ENCODE measurements at regions not wholly inside any gene's neighbourhood (a gene's known extent, or its start where the extent isn't known, plus 50 kb on each side); places are given as distances from the start of the nearest gene placed in this dataset.

GRCh38 chr10:130990486-130990885, 321.0 kb downstream of the TCERG1L start:
- DNase-seq, result peak; percentile 14

- DNase-seq, result no peak
Observed at GRCh38 chr10:130992802-130993523, 318.6 kb downstream of the TCERG1L start.

- DNase-seq, result no peak
Observed at GRCh38 chr10:130993612-130994011, 317.9 kb downstream of the TCERG1L start.

GRCh38 chr10:130994191-130994590, 317.3 kb downstream of the TCERG1L start:
- no peak for DNase-seq

GRCh38 chr10:130994845-130995244, 316.7 kb downstream of the TCERG1L start:
- DNase-seq, result no peak

GRCh38 chr10:130997267-130998045, 314.1 kb downstream of the TCERG1L start:
- DNase-seq, result no peak

- no peak for DNase-seq
Observed at GRCh38 chr10:130998046-130998435, 313.5 kb downstream of the TCERG1L start.

GRCh38 chr10:130998642-130999041, 312.9 kb downstream of the TCERG1L start:
- no peak for DNase-seq

GRCh38 chr10:130999376-131000202, 311.9 kb downstream of the TCERG1L start:
- no peak for DNase-seq

- no peak for DNase-seq
Observed at GRCh38 chr10:131000244-131000643, 311.3 kb downstream of the TCERG1L start.

- DNase-seq, result no peak
Observed at GRCh38 chr10:131000743-131001142, 310.8 kb downstream of the TCERG1L start.

GRCh38 chr10:131001438-131001837, 310.1 kb downstream of the TCERG1L start:
- DNase-seq, result no peak

GRCh38 chr10:131002031-131002861, 309.3 kb downstream of the TCERG1L start:
- DNase-seq, result no peak

GRCh38 chr10:131003455-131003854, 308.1 kb downstream of the TCERG1L start:
- no peak for DNase-seq

GRCh38 chr10:131004276-131004675, 307.2 kb downstream of the TCERG1L start:
- no peak for DNase-seq

GRCh38 chr10:131006458-131007256, 304.9 kb downstream of the TCERG1L start:
- no peak for DNase-seq

- DNase-seq, result no peak
Observed at GRCh38 chr10:131009791-131010190, 301.7 kb downstream of the TCERG1L start.

GRCh38 chr10:131010965-131011575, 300.5 kb downstream of the TCERG1L start:
- no peak for DNase-seq

GRCh38 chr10:131011936-131012640, 299.4 kb downstream of the TCERG1L start:
- DNase-seq, result no peak

GRCh38 chr10:131012641-131012985, 298.9 kb downstream of the TCERG1L start:
- DNase-seq, result no peak

All from COR-L47 (cell line).